GM12874 (cell line): ENCODE measurements at regions not wholly inside any gene's neighbourhood (a gene's known extent, or its start where the extent isn't known, plus 50 kb on each side); places are given as distances from the start of the nearest gene placed in this dataset.

ENCODE experiments used
- CTCF ChIP-seq: IDR thresholded peaks from 2 replicates; pipeline ENCODE4 v1.5.1; 2011; ENCODE audit warnings: low read depth, mild to moderate bottlenecking, control low read depth, low read length, moderate library complexity; ENCODE audit not compliant: insufficient read depth

GRCh38 chr7:123319911-123320310 is 120.1 kb upstream of the SLC13A1 start:
- no peak for TF ChIP-seq CTCF

- no peak for TF ChIP-seq CTCF
Observed at GRCh38 chr7:123314886-123315285, 115.1 kb upstream of the SLC13A1 start.

DNA sequence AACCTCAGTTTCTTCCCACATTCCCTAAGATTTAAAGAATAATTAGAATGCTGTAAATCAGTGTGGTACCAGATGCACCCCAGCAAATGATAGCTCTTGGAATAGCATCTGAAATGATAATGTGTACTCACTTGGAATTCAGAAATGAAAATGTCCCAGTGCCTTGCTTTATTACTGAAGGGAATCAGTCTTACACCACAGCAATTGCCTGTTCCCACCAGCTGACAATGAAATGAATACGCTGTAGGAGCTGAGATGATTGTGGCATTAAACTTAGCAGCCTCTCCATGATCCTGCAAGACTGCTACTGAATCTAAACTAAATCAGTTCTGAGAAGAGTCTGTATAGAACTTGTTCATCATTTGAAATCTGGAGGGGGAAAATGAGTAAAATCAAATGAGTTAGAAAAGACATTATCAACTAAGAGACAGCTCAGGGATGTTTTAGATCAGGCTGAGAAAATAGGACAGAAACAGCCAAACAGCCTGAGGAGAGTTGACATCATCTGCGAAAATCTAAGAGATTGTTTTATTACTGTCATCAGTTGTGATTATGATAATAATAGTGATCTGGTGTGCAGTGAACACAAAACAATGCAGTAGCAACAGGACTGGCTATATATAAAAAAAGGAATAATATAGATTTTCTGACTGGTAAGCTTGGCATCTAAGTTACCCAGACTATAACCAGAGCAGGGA is 108.6 kb upstream of the SLC13A1 start:
- TF ChIP-seq CTCF = no peak

GRCh38 chr7:123305840-123306375 is 106.1 kb upstream of the SLC13A1 start:
- TF ChIP-seq CTCF = no peak

DNA sequence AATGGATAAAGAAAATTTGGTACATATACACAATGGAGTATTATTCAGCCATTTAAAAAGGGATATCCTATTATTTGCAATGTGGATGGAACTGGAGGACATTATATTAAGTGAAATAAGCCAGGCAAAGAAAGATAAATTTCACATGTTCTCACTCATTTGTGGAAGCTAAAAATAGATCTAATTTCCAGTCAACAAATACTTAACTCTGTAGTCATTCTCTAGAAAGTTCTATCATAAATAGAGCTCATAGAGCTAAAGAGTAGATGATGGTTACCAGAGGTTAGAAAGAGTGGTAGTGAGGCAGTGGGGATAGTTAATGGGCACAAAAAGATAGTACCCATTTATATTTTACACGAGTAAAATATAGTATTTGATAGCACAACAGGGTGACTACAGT is 104.2 kb upstream of the SLC13A1 start:
- TF ChIP-seq CTCF = no peak

GRCh38 chr7:123296965-123297364 is 97.2 kb upstream of the SLC13A1 start:
- TF ChIP-seq CTCF = no peak

DNA sequence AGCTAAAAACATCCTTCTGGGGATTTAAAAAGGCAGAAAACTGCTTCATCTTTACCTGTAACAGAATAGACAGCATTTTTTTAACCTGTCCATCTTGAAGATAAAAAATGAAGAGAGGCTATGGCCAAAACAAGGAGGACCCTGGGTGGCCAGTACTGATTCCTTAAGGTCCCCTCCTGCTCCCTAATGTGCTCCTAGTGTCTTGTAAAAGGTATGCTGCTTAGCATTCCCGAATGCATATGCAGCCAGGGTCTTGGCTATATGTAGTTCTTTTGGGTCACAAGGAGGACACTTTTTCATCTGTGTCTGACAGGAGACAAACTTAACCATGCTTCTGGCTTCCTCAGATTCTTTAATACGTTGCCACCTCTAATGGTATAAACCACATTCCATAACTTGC is 93.9 kb upstream of the SLC13A1 start:
- no peak for TF ChIP-seq CTCF
